WERI-Rb-1 (cell line): ENCODE measurements at regions not wholly inside any gene's neighbourhood (a gene's known extent, or its start where the extent isn't known, plus 50 kb on each side); places are given as distances from the start of the nearest gene placed in this dataset.

Experiments used
- DNase-seq: peaks from one replicate; pipeline ENCODE4 v3.0.0-alpha.2; 2020
- H3K27ac ChIP-seq: fragments of 250-450 bp; sonication (Bioruptor Pico); 2 replicates; pipeline ENCODE4 v1.5.1; 2020; ENCODE audit warnings: mild to moderate bottlenecking, moderate library complexity
- H3K27me3 ChIP-seq: fragments of 250-450 bp; sonication (Bioruptor Pico); 2 replicates; pipeline ENCODE4 v1.5.1; 2021; ENCODE audit warnings: mild to moderate bottlenecking, low read depth, moderate library complexity; ENCODE audit not compliant: insufficient read depth, severe bottlenecking
- H3K36me3 ChIP-seq: fragments of 250-450 bp; sonication (Bioruptor Pico); 2 replicates; pipeline ENCODE4 v1.5.1; 2020; ENCODE audit warnings: mild to moderate bottlenecking, moderate library complexity
- H3K4me3 ChIP-seq: 2 replicates; pipeline ENCODE4 v1.5.1; 2011; ENCODE audit warnings: low read depth, mild to moderate bottlenecking, control low read depth, low read length
- H3K9me3 ChIP-seq: fragments of 250-450 bp; sonication (Bioruptor Pico); 2 replicates; pipeline ENCODE4 v1.5.1; 2021; ENCODE audit warnings: mild to moderate bottlenecking, moderate library complexity; ENCODE audit not compliant: severe bottlenecking
- TF ChIP-seq, protein P1 (sequence below): IDR thresholded peaks from 2 replicates; pipeline ENCODE4 v1.5.1; 2011; ENCODE audit warnings: low read depth, mild to moderate bottlenecking, control low read depth, inconsistent platforms, low read length

DNA sequence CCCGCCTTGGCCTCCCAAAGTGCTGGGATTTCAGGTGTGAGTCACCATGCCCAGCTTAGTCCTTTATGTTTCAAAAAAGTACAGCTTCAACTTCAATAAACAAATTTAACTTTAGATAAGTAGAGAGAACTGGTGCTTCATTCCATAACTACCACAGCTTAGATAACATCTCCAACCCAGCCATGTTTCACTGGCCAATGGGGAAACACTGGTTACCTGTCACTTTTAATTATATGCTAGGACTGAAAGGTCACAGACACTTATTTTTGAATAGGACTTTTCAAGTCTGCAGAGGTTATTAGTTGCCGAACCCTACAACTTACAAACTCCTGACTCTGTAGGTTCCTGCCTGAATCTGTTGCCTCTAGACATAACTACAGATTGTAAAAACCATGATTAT, 56.5 kb upstream of the ST6GALNAC3 start:
- no peak overlapping the region for H3K27ac ChIP-seq
- TF ChIP-seq, protein P1, sequence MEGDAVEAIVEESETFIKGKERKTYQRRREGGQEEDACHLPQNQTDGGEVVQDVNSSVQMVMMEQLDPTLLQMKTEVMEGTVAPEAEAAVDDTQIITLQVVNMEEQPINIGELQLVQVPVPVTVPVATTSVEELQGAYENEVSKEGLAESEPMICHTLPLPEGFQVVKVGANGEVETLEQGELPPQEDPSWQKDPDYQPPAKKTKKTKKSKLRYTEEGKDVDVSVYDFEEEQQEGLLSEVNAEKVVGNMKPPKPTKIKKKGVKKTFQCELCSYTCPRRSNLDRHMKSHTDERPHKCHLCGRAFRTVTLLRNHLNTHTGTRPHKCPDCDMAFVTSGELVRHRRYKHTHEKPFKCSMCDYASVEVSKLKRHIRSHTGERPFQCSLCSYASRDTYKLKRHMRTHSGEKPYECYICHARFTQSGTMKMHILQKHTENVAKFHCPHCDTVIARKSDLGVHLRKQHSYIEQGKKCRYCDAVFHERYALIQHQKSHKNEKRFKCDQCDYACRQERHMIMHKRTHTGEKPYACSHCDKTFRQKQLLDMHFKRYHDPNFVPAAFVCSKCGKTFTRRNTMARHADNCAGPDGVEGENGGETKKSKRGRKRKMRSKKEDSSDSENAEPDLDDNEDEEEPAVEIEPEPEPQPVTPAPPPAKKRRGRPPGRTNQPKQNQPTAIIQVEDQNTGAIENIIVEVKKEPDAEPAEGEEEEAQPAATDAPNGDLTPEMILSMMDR, result no peak
- H3K4me3 ChIP-seq, result no peak overlapping the region
- H3K36me3 ChIP-seq, result no peaks in the 10 kb centered on the region
- no peaks in the 10 kb centered on the region for H3K27me3 ChIP-seq
- no peak for DNase-seq
- H3K9me3 ChIP-seq, result no peaks in the 10 kb centered on the region

DNA sequence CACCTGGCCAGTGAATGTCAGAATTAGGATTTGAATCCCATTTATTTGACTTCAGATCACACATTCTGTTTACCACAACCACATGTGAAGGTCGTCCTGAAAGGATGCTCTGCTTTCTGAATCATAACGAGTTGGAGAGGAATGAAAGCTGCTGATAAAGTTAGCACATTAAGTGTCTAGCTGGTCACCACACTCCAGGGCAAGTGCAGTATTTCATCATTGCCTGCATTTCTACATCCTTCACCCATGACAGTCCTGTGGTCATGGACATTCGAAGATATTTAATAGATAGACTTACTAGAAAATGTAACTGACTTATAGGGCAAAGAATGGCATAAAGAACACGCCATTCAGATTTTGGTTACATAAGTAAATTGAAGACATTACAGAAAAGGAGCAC, 52.7 kb upstream of the ST6GALNAC3 start:
- no peak overlapping the region for H3K27ac ChIP-seq
- no peaks in the 10 kb centered on the region for H3K9me3 ChIP-seq
- TF ChIP-seq, protein P1, result no peak
- no peaks in the 10 kb centered on the region for H3K36me3 ChIP-seq
- H3K27me3 ChIP-seq, result no peaks in the 10 kb centered on the region
- no peak for DNase-seq
- no peak overlapping the region for H3K4me3 ChIP-seq

DNA sequence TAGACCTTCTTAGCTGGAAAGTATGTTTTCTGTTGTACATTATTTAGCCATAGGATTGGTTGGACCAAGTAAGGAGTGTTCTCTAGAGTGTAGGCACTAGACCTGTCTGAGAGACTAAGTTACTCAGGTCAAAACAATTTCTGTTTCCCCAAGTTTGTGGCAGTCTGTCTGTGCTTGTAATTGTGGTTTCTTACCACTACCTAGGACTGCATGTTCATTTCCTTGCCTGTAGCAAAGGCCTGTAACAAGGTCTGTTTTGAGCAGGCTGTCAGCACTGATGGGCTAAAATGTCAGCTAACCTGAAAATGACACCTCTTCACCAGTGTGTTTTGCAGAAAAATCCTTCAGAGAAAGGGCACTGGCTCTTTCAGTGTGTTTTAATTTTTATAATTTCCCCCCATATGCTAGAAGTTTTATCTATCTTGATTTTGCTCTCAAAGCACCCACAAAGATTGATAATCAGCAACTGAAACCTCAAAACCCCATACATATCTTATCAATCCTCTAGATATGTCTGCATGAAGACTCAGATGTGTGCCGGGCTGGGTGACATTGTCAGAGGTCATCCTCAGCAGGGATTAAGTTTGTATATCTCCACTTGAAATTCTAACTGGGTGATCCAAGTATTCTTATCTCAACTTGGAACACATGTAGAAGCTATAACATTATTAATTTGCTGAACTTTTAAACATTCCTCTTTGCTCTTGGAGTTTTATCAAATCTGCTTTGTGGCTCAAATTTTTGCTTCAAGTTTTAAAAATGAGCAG, 50.7 kb upstream of the ST6GALNAC3 start:
- no peak for DNase-seq
- Histone ChIP-seq H3K27ac (no peak overlapping the region), H3K9me3 (no peaks in the 10 kb centered on the region), H3K27me3 (no peaks in the 10 kb centered on the region), H3K4me3 (no peak overlapping the region), H3K36me3 (no peaks in the 10 kb centered on the region)
- TF ChIP-seq, protein P1, result no peak
